Mesenchymal stem cell (in vitro differentiated cells and primary cell): ENCODE measurements at regions not wholly inside any gene's neighbourhood (a gene's known extent, or its start where the extent isn't known, plus 50 kb on each side); places are given as distances from the start of the nearest gene placed in this dataset.

ENCODE experiments used
- DNase-seq: peaks from one replicate; pipeline ENCODE4 v3.0.0-alpha.2; 2013
- H2AFZ ChIP-seq: one replicate; pipeline ENCODE4 v1.6.1; 2013; ENCODE audit warnings: low read depth, mild to moderate bottlenecking, control low read depth, inconsistent platforms, low read length, moderate library complexity
- H2AK5ac ChIP-seq: 2 replicates; pipeline ENCODE4 v1.6.1; 2013; ENCODE audit warnings: low read length, moderate library complexity, mild to moderate bottlenecking, inconsistent platforms; ENCODE audit not compliant: severe bottlenecking
- H2BK120ac ChIP-seq: one replicate; pipeline ENCODE4 v1.6.1; 2013; ENCODE audit warnings: low read depth, mild to moderate bottlenecking, inconsistent platforms, low read length, moderate library complexity
- H2BK12ac ChIP-seq, 2 experiments: one replicate each; pipeline ENCODE4 v1.6.1; 2013; ENCODE audit warnings: inconsistent platforms in 2 of 2, low read length in 2 of 2, mild to moderate bottlenecking in 2 of 2, moderate library complexity in 2 of 2, control low read depth in 1 of 2
- H2BK15ac ChIP-seq: one replicate; pipeline ENCODE4 v1.6.1; 2013; ENCODE audit warnings: mild to moderate bottlenecking, low read depth, inconsistent platforms; ENCODE audit not compliant: poor library complexity, severe bottlenecking
- H2BK5ac ChIP-seq: 2 replicates; pipeline ENCODE4 v1.6.1; 2013; ENCODE audit warnings: low read depth, mild to moderate bottlenecking, low read length, control low read depth, inconsistent platforms; ENCODE audit not compliant: poor library complexity, severe bottlenecking
- H3K14ac ChIP-seq, 2 experiments: one replicate each; pipeline ENCODE4 v1.6.1; 2013; ENCODE audit warnings: inconsistent platforms in 2 of 2, low read length in 2 of 2, control low read depth in 1 of 2, mild to moderate bottlenecking in 1 of 2, moderate library complexity in 1 of 2
- H3K18ac ChIP-seq, 2 experiments: one replicate each; pipeline ENCODE4 v1.6.1; 2013; ENCODE audit warnings: inconsistent platforms in 2 of 2, low read length in 2 of 2, control low read depth in 1 of 2, low read depth in 1 of 2, mild to moderate bottlenecking in 1 of 2
- H3K23ac ChIP-seq, 2 experiments: one replicate each; pipeline ENCODE4 v1.6.1; 2013; ENCODE audit warnings: inconsistent platforms in 2 of 2, low read length in 2 of 2, mild to moderate bottlenecking in 2 of 2, moderate library complexity in 2 of 2, control low read depth in 1 of 2
- H3K27ac ChIP-seq: 2 replicates; pipeline ENCODE4 v1.5.1; 2013; ENCODE audit warnings: mild to moderate bottlenecking, moderate library complexity, low read length, control low read depth, inconsistent platforms; ENCODE audit not compliant: poor library complexity, severe bottlenecking
- H3K27me3 ChIP-seq, 2 experiments: 2 replicates each; pipeline versions ENCODE4 v1.6.1 to v1.7.0; 2013; ENCODE audit warnings: low read length in 2 of 2, mild to moderate bottlenecking in 2 of 2, moderate library complexity in 2 of 2, control low read depth in 1 of 2, inconsistent platforms in 1 of 2; ENCODE audit not compliant: control insufficient read depth in 1 of 2, insufficient read depth in 1 of 2
- H3K36me3 ChIP-seq, 2 experiments: 2 replicates each; pipeline versions ENCODE4 v1.6.1 to v1.7.0; 2013; ENCODE audit warnings: low read length in 2 of 2, control low read depth in 1 of 2, inconsistent platforms in 1 of 2, low read depth in 1 of 2, mild to moderate bottlenecking in 1 of 2; ENCODE audit not compliant: insufficient read depth in 2 of 2, control insufficient read depth in 1 of 2
- H3K4ac ChIP-seq, 2 experiments: one replicate each; pipeline ENCODE4 v1.6.1; 2013; ENCODE audit warnings: inconsistent platforms in 2 of 2, low read length in 2 of 2, mild to moderate bottlenecking in 2 of 2, moderate library complexity in 2 of 2, control low read depth in 1 of 2, low read depth in 1 of 2
- H3K4me1 ChIP-seq: 2 replicates; pipeline ENCODE4 v1.6.1; 2013; ENCODE audit warnings: low read depth, low read length, control low read depth; ENCODE audit not compliant: control insufficient read depth, insufficient read depth
- H3K4me2 ChIP-seq: 2 replicates; pipeline ENCODE4 v1.6.1; 2013; ENCODE audit warnings: low read length, mild to moderate bottlenecking, inconsistent platforms; ENCODE audit not compliant: poor library complexity, severe bottlenecking
- H3K4me3 ChIP-seq, 2 experiments: 2 replicates each; pipeline versions ENCODE4 v1.5.1 to v1.7.0; 2013; ENCODE audit warnings: low read length in 2 of 2, mild to moderate bottlenecking in 2 of 2, control low read depth in 1 of 2, low read depth in 1 of 2; ENCODE audit not compliant: insufficient read depth in 1 of 2
- H3K79me1 ChIP-seq: replicated peaks from 2 replicates; pipeline ENCODE4 v1.6.1; 2013; ENCODE audit warnings: mild to moderate bottlenecking, control low read depth, low read length, inconsistent platforms; ENCODE audit not compliant: poor library complexity, severe bottlenecking
- H3K9ac ChIP-seq: 2 replicates; pipeline ENCODE4 v1.7.0; 2013; ENCODE audit warnings: mild to moderate bottlenecking, low read length, moderate library complexity
- H3K9me3 ChIP-seq: 2 replicates; pipeline ENCODE4 v1.7.0; 2013; ENCODE audit warnings: mild to moderate bottlenecking, low read length; ENCODE audit not compliant: control insufficient read depth
- H4K8ac ChIP-seq: one replicate; pipeline ENCODE4 v1.6.1; 2013; ENCODE audit warnings: inconsistent platforms, mild to moderate bottlenecking, low read length, moderate library complexity
- H4K91ac ChIP-seq: one replicate; pipeline ENCODE4 v1.6.1; 2013; ENCODE audit warnings: mild to moderate bottlenecking, low read length, inconsistent platforms
- WGBS: methylation state at CpG from one replicate; pipeline ENCODE4 v1.1.7; 2013; ENCODE audit warnings: mixed read lengths; 5-methylcytosine and 5-hydroxymethylcytosine counted together

- Histone ChIP-seq H2BK12ac (no peak overlapping the region), H3K4ac (no peak overlapping the region), H3K79me1 (no peaks in the 10 kb centered on the region), H4K8ac (no peak overlapping the region), H2AFZ (no peak overlapping the region), H2BK15ac (no peak overlapping the region), H3K23ac (no peak overlapping the region), H3K4me1 (no peaks in the 10 kb centered on the region), H3K9me3 (no peaks in the 10 kb centered on the region), H3K27ac (no peak overlapping the region), H2BK5ac (no peak overlapping the region), H3K4me3 (peak overlapping the region in 1 of 2 experiments; percentile 29), H2BK120ac (no peak overlapping the region), H4K91ac (no peak overlapping the region), H3K27me3 (peaks cover 0 to 38% of the 10 kb centered on the region in 2 experiments), H3K36me3 (no peaks in the 10 kb centered on the region), H2AK5ac (no peak overlapping the region), H3K18ac (no peak overlapping the region), H3K9ac (no peak overlapping the region), H3K14ac (no peak overlapping the region), H3K4me2 (no peak overlapping the region)
- WGBS: 90% methylated on average over 13 of the region's 13 CpGs
- DNase-seq: no peak
These were observed 50.3 kb downstream of the RBFOX3 start for GRCh38 chr17:79560527-79560926.

- DNase-seq: no peak
- H4K91ac ChIP-seq: no peak overlapping the region
- H3K79me1 ChIP-seq: no peaks in the 10 kb centered on the region
- H2BK12ac ChIP-seq: no peak overlapping the region
- H2BK120ac ChIP-seq: no peak overlapping the region
- H3K4me2 ChIP-seq: no peak overlapping the region
- no peak overlapping the region for H3K4me3 ChIP-seq
- H3K27me3 ChIP-seq: peaks cover 0 to 38% of the 10 kb centered on the region in 2 experiments
- no peak overlapping the region for H3K27ac ChIP-seq
- no peak overlapping the region for H3K23ac ChIP-seq
- no peak overlapping the region for H4K8ac ChIP-seq
- H2BK5ac ChIP-seq: no peak overlapping the region
- H2AFZ ChIP-seq: no peak overlapping the region
- no peak overlapping the region for H3K4ac ChIP-seq
- no peak overlapping the region for H3K9ac ChIP-seq
- no peaks in the 10 kb centered on the region for H3K4me1 ChIP-seq
- 70% methylated on average over 2 of the region's 2 CpGs for WGBS
- no peaks in the 10 kb centered on the region for H3K9me3 ChIP-seq
- no peak overlapping the region for H2AK5ac ChIP-seq
- no peak overlapping the region for H3K18ac ChIP-seq
- no peak overlapping the region for H2BK15ac ChIP-seq
- no peak overlapping the region for H3K14ac ChIP-seq
- no peaks in the 10 kb centered on the region for H3K36me3 ChIP-seq
These were observed 51.6 kb downstream of the RBFOX3 start for GRCh38 chr17:79559111-79559887.

DNA sequence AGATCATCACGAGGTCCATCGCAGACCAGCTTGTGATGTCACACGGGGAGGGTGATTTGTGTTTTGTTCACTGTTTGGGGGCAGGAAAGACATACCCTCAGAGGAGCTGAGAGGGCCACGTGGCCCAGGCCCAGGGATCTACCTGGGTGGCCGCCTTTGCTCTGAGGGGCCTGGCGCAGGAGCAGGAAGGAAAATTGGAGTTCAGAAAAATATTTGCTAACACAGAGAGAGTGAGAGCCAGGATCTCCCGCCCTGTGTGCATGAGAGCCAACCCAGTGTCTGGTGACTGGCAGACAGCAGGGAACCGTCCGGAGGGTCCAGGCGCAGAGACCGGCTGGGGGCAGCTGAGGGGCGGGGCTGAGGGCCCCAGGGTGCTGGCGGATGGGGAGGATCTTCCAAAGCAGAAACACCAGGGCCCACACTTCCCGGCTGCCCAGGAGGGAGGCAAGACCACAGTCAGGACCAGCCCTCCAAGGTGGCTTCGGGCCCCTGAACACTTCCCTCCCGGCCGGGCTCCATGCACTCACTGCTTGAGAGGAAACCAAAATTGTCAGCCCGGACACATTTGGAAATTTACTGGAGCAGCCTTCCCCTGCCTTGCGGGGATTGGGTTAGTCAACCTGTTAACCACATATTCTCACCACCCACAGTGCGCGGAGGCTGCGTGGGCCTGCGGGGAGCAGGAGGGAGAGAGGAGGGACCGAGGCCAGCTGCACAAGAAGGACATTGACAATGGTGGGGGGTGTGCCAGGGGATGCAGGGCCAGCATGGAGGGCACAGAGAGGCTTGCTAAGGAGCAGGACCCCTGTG is 52.6 kb downstream of the RBFOX3 start:
- Histone ChIP-seq H3K36me3 (no peaks in the 10 kb centered on the region), H2AK5ac (no peak overlapping the region), H3K27me3 (peaks cover 0 to 38% of the 10 kb centered on the region in 2 experiments), H2BK12ac (no peak overlapping the region), H3K4me3 (no peak overlapping the region), H2BK5ac (no peak overlapping the region), H2BK120ac (no peak overlapping the region), H3K23ac (no peak overlapping the region), H4K8ac (no peak overlapping the region), H3K9me3 (peaks cover 2% of the 10 kb centered on the region), H3K4me2 (no peak overlapping the region), H3K9ac (no peak overlapping the region), H3K4ac (no peak overlapping the region), H3K18ac (no peak overlapping the region), H2AFZ (no peak overlapping the region), H3K14ac (no peak overlapping the region), H3K27ac (no peak overlapping the region), H3K79me1 (no peaks in the 10 kb centered on the region), H4K91ac (no peak overlapping the region), H2BK15ac (peak overlapping the region; percentile 48), H3K4me1 (no peaks in the 10 kb centered on the region)
- 83% methylated on average over 24 of the region's 24 CpGs for WGBS
- DNase-seq: no peak
